Liver (tissue), 8 donors: ENCODE measurements at regions not wholly inside any gene's neighbourhood (a gene's known extent, or its start where the extent isn't known, plus 50 kb on each side); places are given as distances from the start of the nearest gene placed in this dataset.

Experiments used
- DNase-seq: peaks from one replicate; pipeline ENCODE4 v3.0.0-alpha.2; 2017; ENCODE audit warnings: low spot score
- H3K27ac ChIP-seq, 2 donors: one replicate each; pipeline ENCODE4 v1.7.0; 2013; ENCODE audit warnings: inconsistent platforms in 2 of 2, low read length in 2 of 2, control low read depth in 1 of 2, low read depth in 1 of 2, mild to moderate bottlenecking in 1 of 2
- H3K27me3 ChIP-seq, 4 donors: one replicate each; pipeline versions ENCODE4 v1.6.1 to v1.7.0; 2013; ENCODE audit warnings: low read length in 3 of 4, inconsistent platforms in 1 of 4, mild to moderate bottlenecking in 1 of 4, moderate library complexity in 1 of 4; ENCODE audit not compliant: control insufficient read depth in 4 of 4, insufficient read depth in 4 of 4
- H3K36me3 ChIP-seq, 4 donors: one replicate each; pipeline versions ENCODE4 v1.6.1 to v1.7.0; 2013; ENCODE audit warnings: low read length in 3 of 4, mild to moderate bottlenecking in 3 of 4, low read depth in 1 of 4, moderate library complexity in 1 of 4; ENCODE audit not compliant: control insufficient read depth in 4 of 4, insufficient read depth in 3 of 4
- H3K4me1 ChIP-seq, 4 donors: one replicate each; pipeline versions ENCODE4 v1.6.1 to v1.7.0; 2013; ENCODE audit warnings: low read length in 3 of 4, mild to moderate bottlenecking in 3 of 4, moderate library complexity in 1 of 4; ENCODE audit not compliant: control insufficient read depth in 4 of 4, insufficient read depth in 4 of 4
- H3K4me3 ChIP-seq, 3 donors: one replicate each; pipeline versions ENCODE4 v1.6.1 to v1.7.0; 2013; ENCODE audit warnings: low read length in 3 of 3, control low read depth in 1 of 3, low read depth in 1 of 3, mild to moderate bottlenecking in 1 of 3
- H3K9ac ChIP-seq, 2 donors: one replicate each; pipeline ENCODE4 v1.7.0; 2013; ENCODE audit warnings: low read length in 2 of 2, mild to moderate bottlenecking in 2 of 2, moderate library complexity in 2 of 2, control low read depth in 1 of 2, low read depth in 1 of 2
- H3K9me3 ChIP-seq, 4 donors: one replicate each; pipeline versions ENCODE4 v1.6.1 to v1.7.0; 2013; ENCODE audit warnings: low read length in 3 of 4; ENCODE audit not compliant: control insufficient read depth in 4 of 4
- CTCF ChIP-seq: fragments of 150-350 bp; IDR thresholded peaks from 2 replicates; pipeline ENCODE4 v1.5.1; 2017; ENCODE audit warnings: improper control_type of control experiment, low read depth, low read length; ENCODE audit not compliant: missing input control
- EGR1 ChIP-seq, 2 donors: IDR thresholded peaks; 2 replicates each; pipeline ENCODE4 v1.6.1; 2016 to 2018; ENCODE audit warnings: antibody characterized with exemption in 2 of 2, low read depth in 2 of 2
- FOXA2 ChIP-seq: IDR thresholded peaks from 2 replicates; pipeline ENCODE4 v1.6.1; 2016; ENCODE audit warnings: antibody characterized with exemption
- HNF4A ChIP-seq, 2 donors: conservative IDR thresholded peaks; 2 replicates each; pipeline ENCODE4 v1.6.1; 2016; ENCODE audit warnings: antibody characterized with exemption in 2 of 2, mild to moderate bottlenecking in 2 of 2
- NR2F2 ChIP-seq: IDR thresholded peaks from 2 replicates; pipeline ENCODE4 v1.6.1; 2016; ENCODE audit warnings: antibody characterized with exemption
- RAD21 ChIP-seq, 2 donors: IDR thresholded peaks; 2 replicates each; pipeline ENCODE4 v1.6.1; 2016; ENCODE audit warnings: antibody characterized with exemption in 2 of 2, mild to moderate bottlenecking in 2 of 2
- REST ChIP-seq: IDR thresholded peaks from 2 replicates; pipeline ENCODE4 v1.6.1; 2016; ENCODE audit warnings: antibody characterized with exemption, mild to moderate bottlenecking
- RXRA ChIP-seq, 2 donors: IDR thresholded peaks; 2 replicates each; pipeline ENCODE4 v1.6.1; 2017 to 2018; ENCODE audit warnings: antibody characterized with exemption in 2 of 2, mild to moderate bottlenecking in 1 of 2
- SP1 ChIP-seq: IDR thresholded peaks from 2 replicates; pipeline ENCODE4 v1.6.1; 2018; ENCODE audit warnings: antibody characterized with exemption, mild to moderate bottlenecking
- TAF1 ChIP-seq: conservative IDR thresholded peaks from 2 replicates; pipeline ENCODE4 v1.6.1; 2016; ENCODE audit warnings: antibody characterized with exemption, mild to moderate bottlenecking
- YY1 ChIP-seq: IDR thresholded peaks from 2 replicates; pipeline ENCODE4 v1.6.1; 2016; ENCODE audit warnings: antibody characterized with exemption, mild to moderate bottlenecking
- ZBTB33 ChIP-seq: IDR thresholded peaks from 2 replicates; pipeline ENCODE4 v1.6.1; 2016; ENCODE audit warnings: antibody characterized with exemption
- WGBS: extraction: QIAGEN DNeasy Blood & Tissue Kit; methylation state at CpG from one replicate; pipeline ENCODE4 v1.1.7; 2013; 5-methylcytosine and 5-hydroxymethylcytosine counted together
- donor health status: healthy.
- donor health status: healthy.
- donor health status: healthy.
- donor health status: healthy.
- donor health status: healthy.

DNA sequence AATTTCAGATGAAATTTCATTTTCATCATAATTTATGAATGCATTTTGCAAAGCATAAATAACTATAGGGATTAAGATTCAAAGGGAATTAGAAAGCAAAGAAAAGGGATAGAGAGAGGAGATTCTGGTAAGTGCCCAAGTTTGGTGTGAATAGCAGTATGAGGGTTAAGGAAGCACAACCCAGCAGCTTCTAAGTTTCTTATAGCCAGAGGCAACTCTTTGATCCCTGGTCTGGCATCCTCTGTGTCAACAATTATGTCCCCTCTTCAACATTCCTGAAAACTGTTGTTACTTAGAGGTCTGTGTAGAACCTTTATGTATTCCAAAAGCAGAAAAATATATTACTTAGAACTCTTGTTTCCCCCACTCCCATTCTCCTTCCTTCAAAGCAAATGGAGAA lies 171.6 kb upstream of the SATB2 start:
- H3K36me3 ChIP-seq = no peaks in the 10 kb centered on the region
- DNase-seq = no peak
- H3K27me3 ChIP-seq = no peaks in the 10 kb centered on the region
- H3K9ac ChIP-seq = no peak overlapping the region
- H3K27ac ChIP-seq = no peak overlapping the region
- no peak for TF ChIP-seq HNF4A (conservative IDR thresholded peaks at IDR 0.05)
- TF ChIP-seq EGR1 (IDR thresholded peaks at IDR 0.05; ENCODE audit: low read depth in 2 of 2) = no peak
- TF ChIP-seq ZBTB33 = no peak
- TF ChIP-seq TAF1 = no peak
- no peaks in the 10 kb centered on the region for H3K9me3 ChIP-seq
- H3K4me3 ChIP-seq = no peak overlapping the region
- no peaks in the 10 kb centered on the region for H3K4me1 ChIP-seq

DNA sequence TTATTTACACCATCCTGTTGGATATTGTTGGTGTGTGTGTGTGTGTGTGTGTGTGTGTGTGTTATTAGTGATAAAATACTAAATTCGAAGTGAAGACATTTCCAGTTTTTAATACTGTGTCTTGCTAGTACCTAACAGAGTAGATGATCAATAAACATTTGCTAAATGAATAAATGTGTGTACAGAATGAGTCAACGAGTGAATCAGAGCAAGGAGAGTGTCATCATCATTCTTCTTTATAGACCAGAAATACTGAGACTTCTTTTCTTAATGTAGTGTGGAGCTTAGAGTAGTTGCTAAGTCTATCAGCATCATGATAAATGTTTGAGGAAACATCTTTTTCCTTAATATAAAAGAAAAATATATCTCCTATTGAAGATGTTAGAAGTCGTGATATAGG lies 169.7 kb upstream of the SATB2 start:
- 39% methylated on average over 3 of the region's 3 CpGs for WGBS
- H3K27me3 ChIP-seq = peaks cover 0 to 2% (median 0%) of the 10 kb centered on the region in 4 donors
- no peak for TF ChIP-seq REST
- H3K27ac ChIP-seq = no peak overlapping the region
- H3K4me1 ChIP-seq = no peaks in the 10 kb centered on the region
- no peak overlapping the region for H3K4me3 ChIP-seq
- no peaks in the 10 kb centered on the region for H3K9me3 ChIP-seq
- no peaks in the 10 kb centered on the region for H3K36me3 ChIP-seq
- DNase-seq = no peak
- H3K9ac ChIP-seq = no peak overlapping the region

GRCh38 chr2:199624958-199625357 lies 167.2 kb upstream of the SATB2 start:
- 38% methylated on average over 1 of the region's 1 CpG for WGBS
- no peak overlapping the region for H3K27ac ChIP-seq
- H3K9me3 ChIP-seq = no peaks in the 10 kb centered on the region
- TF ChIP-seq YY1 = no peak
- no peak for TF ChIP-seq ZBTB33
- no peak for TF ChIP-seq HNF4A (conservative IDR thresholded peaks at IDR 0.05)
- TF ChIP-seq NR2F2 = no peak
- TF ChIP-seq TAF1 = no peak
- TF ChIP-seq SP1 = no peak
- no peak for TF ChIP-seq FOXA2
- TF ChIP-seq RAD21 (IDR thresholded peaks at IDR 0.05) = no peak
- no peak for TF ChIP-seq RXRA (IDR thresholded peaks at IDR 0.05)
- TF ChIP-seq CTCF = no peak
- H3K4me3 ChIP-seq = no peak overlapping the region
- H3K36me3 ChIP-seq = no peaks in the 10 kb centered on the region
- no peak overlapping the region for H3K9ac ChIP-seq
- peaks cover 0 to 2% (median 0%) of the 10 kb centered on the region in 4 donors for H3K27me3 ChIP-seq
- H3K4me1 ChIP-seq = no peaks in the 10 kb centered on the region
- no peak for DNase-seq
